Fibroblast of lung (primary cell): ENCODE measurements at regions not wholly inside any gene's neighbourhood (a gene's known extent, or its start where the extent isn't known, plus 50 kb on each side); places are given as distances from the start of the nearest gene placed in this dataset.
A peak's percentile ranks its signal among the peaks of the same experiment; 100 is the strongest.

Experiments used
- DNase-seq, 2 donors: peaks; one replicate each; pipeline versions ENCODE4 v3.0.0 to v3.0.0-alpha.2; 2010; ENCODE audit warnings: low read depth in 2 of 2
- H2AFZ ChIP-seq: 2 replicates; pipeline ENCODE4 v1.5.1; 2012; ENCODE audit warnings: low read length, control low read depth, inconsistent platforms
- H3K27ac ChIP-seq: 2 replicates; pipeline ENCODE4 v1.5.1; 2011; ENCODE audit warnings: low read length, control low read depth; ENCODE audit not compliant: insufficient read depth
- H3K27me3 ChIP-seq: 2 replicates; pipeline ENCODE4 v1.5.1; 2011; ENCODE audit warnings: mild to moderate bottlenecking, low read length; ENCODE audit not compliant: control insufficient read depth, insufficient read depth
- H3K36me3 ChIP-seq: 2 replicates; pipeline ENCODE4 v1.5.1; 2011; ENCODE audit warnings: low read length; ENCODE audit not compliant: control insufficient read depth, insufficient read depth
- H3K4me1 ChIP-seq: 2 replicates; pipeline ENCODE4 v1.5.1; 2011; ENCODE audit warnings: low read length; ENCODE audit not compliant: control insufficient read depth, insufficient read depth; ENCODE audit errors: extremely low read depth
- H3K4me2 ChIP-seq: 2 replicates; pipeline ENCODE4 v1.5.1; 2011; ENCODE audit warnings: low read length, control low read depth; ENCODE audit not compliant: insufficient read depth; ENCODE audit errors: extremely low read depth
- H3K4me3 ChIP-seq, 4 experiments: fragments of 200-600 bp in 1 of 4; sonication (generic) in 1 of 4; replicated peaks in 1 of 4; 2 replicates each; pipeline ENCODE4 v1.5.1; 2011 to 2016; ENCODE audit warnings: low read length in 4 of 4, low read depth in 3 of 4, mild to moderate bottlenecking in 3 of 4, control low read depth in 2 of 4, inconsistent platforms in 1 of 4, mixed read lengths in 1 of 4; ENCODE audit not compliant: insufficient read depth in 1 of 4; ENCODE audit errors: control extremely low read depth in 1 of 4
- H3K79me2 ChIP-seq: 2 replicates; pipeline ENCODE4 v1.5.1; 2012; ENCODE audit warnings: mild to moderate bottlenecking, low read length, inconsistent platforms; ENCODE audit not compliant: control insufficient read depth, insufficient read depth
- H3K9ac ChIP-seq: 2 replicates; pipeline ENCODE4 v1.5.1; 2011; ENCODE audit warnings: mild to moderate bottlenecking, low read length, control low read depth; ENCODE audit not compliant: insufficient read depth
- H3K9me3 ChIP-seq: 2 replicates; pipeline ENCODE4 v1.5.1; 2012; ENCODE audit warnings: low read depth, low read length; ENCODE audit not compliant: control insufficient read depth, insufficient read depth
- H4K20me1 ChIP-seq: 2 replicates; pipeline ENCODE4 v1.5.1; 2011; ENCODE audit warnings: low read length; ENCODE audit not compliant: control insufficient read depth, insufficient read depth; ENCODE audit errors: extremely low read depth
- EZH2 ChIP-seq: IDR thresholded peaks from 2 replicates; pipeline ENCODE4 v1.5.1; 2012; ENCODE audit warnings: low read length, control low read depth, mild to moderate bottlenecking; ENCODE audit errors: missing control alignments
- TF ChIP-seq, protein P1 (sequence below), 2 donors: IDR thresholded peaks in 1 of 2; conservative IDR thresholded peaks in 1 of 2; 1 replicate in 1 of 2; 2 replicates in 1 of 2; pipeline ENCODE4 v1.5.1; 2011 to 2012; ENCODE audit warnings: low read length in 2 of 2, control low read depth in 1 of 2, inconsistent platforms in 1 of 2, low read depth in 1 of 2, mild to moderate bottlenecking in 1 of 2

DNA sequence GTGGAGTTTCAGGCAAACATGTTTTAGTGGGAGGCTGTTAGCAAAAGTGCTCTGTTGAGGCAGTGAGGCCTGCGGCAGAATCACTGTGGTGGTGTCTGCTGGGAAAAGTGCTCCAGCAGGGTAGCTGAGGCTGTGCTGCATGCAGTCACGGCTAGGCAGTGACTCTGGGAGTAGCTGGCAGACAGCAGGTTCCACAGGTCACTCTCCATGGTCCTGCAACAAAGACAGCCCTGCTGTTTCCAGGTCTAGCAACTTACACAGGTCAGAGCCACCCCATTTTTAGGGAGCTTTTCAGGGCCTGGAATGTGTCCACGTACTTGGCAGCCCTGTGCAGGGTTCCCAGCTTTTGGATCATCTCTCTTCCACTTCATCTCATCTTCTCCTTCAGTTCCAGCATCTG, 184.3 kb downstream of the NAA11 start:
- Histone ChIP-seq H2AFZ (no peak overlapping the region), H3K4me2 (no peak overlapping the region), H3K27ac (no peak overlapping the region), H3K9me3 (no peaks in the 10 kb centered on the region), H3K79me2 (no peaks in the 10 kb centered on the region), H3K36me3 (no peaks in the 10 kb centered on the region), H3K27me3 (no peaks in the 10 kb centered on the region), H3K9ac (no peak overlapping the region), H3K4me1 (no peaks in the 10 kb centered on the region), H4K20me1 (no peaks in the 10 kb centered on the region), H3K4me3 (no peak overlapping the region)
- TF ChIP-seq, protein P1, sequence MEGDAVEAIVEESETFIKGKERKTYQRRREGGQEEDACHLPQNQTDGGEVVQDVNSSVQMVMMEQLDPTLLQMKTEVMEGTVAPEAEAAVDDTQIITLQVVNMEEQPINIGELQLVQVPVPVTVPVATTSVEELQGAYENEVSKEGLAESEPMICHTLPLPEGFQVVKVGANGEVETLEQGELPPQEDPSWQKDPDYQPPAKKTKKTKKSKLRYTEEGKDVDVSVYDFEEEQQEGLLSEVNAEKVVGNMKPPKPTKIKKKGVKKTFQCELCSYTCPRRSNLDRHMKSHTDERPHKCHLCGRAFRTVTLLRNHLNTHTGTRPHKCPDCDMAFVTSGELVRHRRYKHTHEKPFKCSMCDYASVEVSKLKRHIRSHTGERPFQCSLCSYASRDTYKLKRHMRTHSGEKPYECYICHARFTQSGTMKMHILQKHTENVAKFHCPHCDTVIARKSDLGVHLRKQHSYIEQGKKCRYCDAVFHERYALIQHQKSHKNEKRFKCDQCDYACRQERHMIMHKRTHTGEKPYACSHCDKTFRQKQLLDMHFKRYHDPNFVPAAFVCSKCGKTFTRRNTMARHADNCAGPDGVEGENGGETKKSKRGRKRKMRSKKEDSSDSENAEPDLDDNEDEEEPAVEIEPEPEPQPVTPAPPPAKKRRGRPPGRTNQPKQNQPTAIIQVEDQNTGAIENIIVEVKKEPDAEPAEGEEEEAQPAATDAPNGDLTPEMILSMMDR (conservative IDR thresholded peaks at IDR 0.05 in 1 of 2, IDR thresholded peaks at IDR 0.05 in 1 of 2; ENCODE audit: low read depth in 1 of 2, low read length in 2 of 2), result no peak
- TF ChIP-seq EZH2, result no peak
- peak; percentile 1 to 14 for DNase-seq

DNA sequence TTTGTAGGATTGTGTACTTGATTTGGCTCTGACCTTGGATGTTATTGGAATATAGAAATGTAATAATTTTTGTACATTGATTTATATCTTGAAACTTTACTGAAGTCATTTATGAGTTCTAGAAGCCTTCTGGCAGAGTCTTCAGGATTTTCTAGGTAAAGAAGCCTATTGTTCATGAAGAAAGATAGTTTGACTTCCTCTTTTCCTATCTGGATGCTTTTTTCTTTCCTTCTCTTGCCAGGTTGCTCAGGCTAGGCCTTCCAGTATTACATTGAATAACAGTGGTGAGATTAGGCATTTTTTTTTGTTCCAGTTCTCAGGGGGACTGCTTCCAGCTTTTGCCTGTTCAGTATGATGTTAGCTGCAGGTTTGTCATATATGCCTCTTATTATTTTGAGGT, 191.1 kb downstream of the NAA11 start:
- Histone ChIP-seq H3K27ac (no peak overlapping the region), H3K79me2 (no peaks in the 10 kb centered on the region), H3K9me3 (no peaks in the 10 kb centered on the region), H4K20me1 (no peaks in the 10 kb centered on the region), H3K4me1 (no peaks in the 10 kb centered on the region), H3K27me3 (no peaks in the 10 kb centered on the region), H3K4me2 (no peak overlapping the region), H3K9ac (no peak overlapping the region), H3K36me3 (no peaks in the 10 kb centered on the region), H2AFZ (no peak overlapping the region), H3K4me3 (no peak overlapping the region)
- TF ChIP-seq EZH2, result no peak
- TF ChIP-seq, protein P1 (conservative IDR thresholded peaks at IDR 0.05 in 1 of 2, IDR thresholded peaks at IDR 0.05 in 1 of 2; ENCODE audit: low read depth in 1 of 2, low read length in 2 of 2), result no peak
- DNase-seq, result no peak

DNA sequence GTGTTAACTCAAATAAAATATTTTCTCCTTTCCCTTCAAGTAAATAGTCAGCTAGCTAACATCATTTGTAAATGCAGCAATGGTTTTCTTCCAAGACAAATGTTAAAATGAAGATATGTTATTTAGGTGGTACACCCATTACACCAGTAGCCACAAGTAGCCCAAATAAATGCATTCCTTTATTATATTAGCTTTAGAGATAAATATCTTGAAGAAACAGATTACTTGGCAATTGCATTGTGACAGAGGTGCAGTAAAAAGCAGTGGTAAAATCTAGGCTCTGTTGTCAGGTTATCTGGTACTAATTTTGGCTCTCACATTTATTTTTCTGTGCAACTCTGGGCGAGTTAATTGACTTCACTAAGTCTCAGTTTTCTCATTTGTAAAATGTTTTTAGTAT, 193.0 kb downstream of the NAA11 start:
- no peak overlapping the region for H3K4me2 ChIP-seq
- no peaks in the 10 kb centered on the region for H3K9me3 ChIP-seq
- no peak overlapping the region for H3K27ac ChIP-seq
- no peaks in the 10 kb centered on the region for H4K20me1 ChIP-seq
- H3K79me2 ChIP-seq, result no peaks in the 10 kb centered on the region
- H3K4me1 ChIP-seq, result no peaks in the 10 kb centered on the region
- H3K27me3 ChIP-seq, result no peaks in the 10 kb centered on the region
- H3K4me3 ChIP-seq, result no peak overlapping the region
- no peak overlapping the region for H3K9ac ChIP-seq
- DNase-seq, result no peak
- no peak overlapping the region for H2AFZ ChIP-seq
- no peaks in the 10 kb centered on the region for H3K36me3 ChIP-seq
- no peak for TF ChIP-seq EZH2
- TF ChIP-seq, protein P1 (conservative IDR thresholded peaks at IDR 0.05 in 1 of 2, IDR thresholded peaks at IDR 0.05 in 1 of 2; ENCODE audit: low read depth in 1 of 2, low read length in 2 of 2), result no peak
